K562 (cell line): ENCODE measurements at regions not wholly inside any gene's neighbourhood (a gene's known extent, or its start where the extent isn't known, plus 50 kb on each side); places are given as distances from the start of the nearest gene placed in this dataset.

Experiments
- ATAC-seq: fragments of 200-7000 bp; cut with Tn5 transposase; 3 replicates; pipeline ENCODE4 v1.9.1; 2020; ENCODE audit warnings: moderate library complexity
- BruUV-seq: library from RNA; stranded (reverse); fragments of 400-500 nt; replicated peaks from 2 replicates; lab custom pipeline; 2021; lab: Mats Ljungman, UMichigan
- CTCF ChIA-PET: fragments of 300-600 bp; formaldehyde crosslinking; extraction: SDS; loops from one replicate; lab custom pipeline; 2021; ENCODE audit warnings: low intra/inter-chr PET ratio; lab: Yijun Ruan, JAX
- POLR2A ChIA-PET: fragments of 300-600, 350-650 bp; sonication (Branson Sonifier 250); formaldehyde crosslinking; extraction: SDS; loops from one replicate; lab custom pipeline; 2021; ENCODE audit warnings: antibody characterized with exemption, inconsistent platforms; lab: Yijun Ruan, JAX
- DNase-seq, 4 experiments: peaks; one replicate each; pipeline versions ENCODE4 v3.0.0 to v3.0.0-alpha.2; 2011 to 2018; ENCODE audit warnings: low spot score in 3 of 4, mixed read lengths in 3 of 4; ENCODE audit errors: extremely low read depth in 1 of 4
- FAIRE-seq: peaks from 2 replicates; lab custom pipeline; 2011; peaks lifted over from hg19 to GRCh38; lab: Jason Lieb, UNC
- H2AFZ ChIP-seq: 2 replicates; pipeline ENCODE4 v1.6.0; 2011; ENCODE audit warnings: low read depth, low read length, control low read depth, inconsistent platforms
- H3K27ac ChIP-seq: fragments of 200-600 bp; 3 replicates; pipeline ENCODE4 v1.8.0; 2011; ENCODE audit warnings: low read depth, mild to moderate bottlenecking, control low read depth, inconsistent platforms, low read length, moderate library complexity, mixed read lengths; ENCODE audit errors: extremely low read depth
- H3K27me3 ChIP-seq, 2 experiments: fragments of 300-600 bp in 1 of 2; 2 replicates in 1 of 2; 3 replicates in 1 of 2; pipeline versions ENCODE4 v1.6.0 to v1.8.0; 2011; ENCODE audit warnings: inconsistent platforms in 2 of 2, low read length in 2 of 2, mild to moderate bottlenecking in 1 of 2, mixed read lengths in 1 of 2, moderate library complexity in 1 of 2; ENCODE audit not compliant: control insufficient read depth in 2 of 2, insufficient read depth in 2 of 2
- H3K36me3 ChIP-seq: fragments of 300-600 bp; 3 replicates; pipeline ENCODE4 v1.8.0; 2011; ENCODE audit warnings: mild to moderate bottlenecking, low read length, inconsistent platforms; ENCODE audit not compliant: control insufficient read depth, insufficient read depth
- H3K4me1 ChIP-seq, 2 experiments: fragments of 200-600 bp in 1 of 2; replicated peaks in 1 of 2; 2 replicates in 1 of 2; 3 replicates in 1 of 2; pipeline versions ENCODE4 v1.5.1 to v1.8.0; 2011; ENCODE audit warnings: inconsistent platforms in 2 of 2, low read length in 2 of 2, mild to moderate bottlenecking in 1 of 2, mixed read lengths in 1 of 2, moderate library complexity in 1 of 2; ENCODE audit not compliant: control insufficient read depth in 2 of 2, insufficient read depth in 2 of 2
- H3K4me2 ChIP-seq: 2 replicates; pipeline ENCODE4 v1.6.1; 2011; ENCODE audit warnings: low read length, control low read depth, inconsistent platforms, mixed read lengths; ENCODE audit not compliant: insufficient read depth
- H3K4me3 ChIP-seq: fragments of 200-600 bp; sonication (generic), shearing (Covaris generic); 2 replicates; pipeline ENCODE4 v1.5.1; 2016; ENCODE audit warnings: control low read depth, inconsistent platforms
- H3K79me2 ChIP-seq: fragments of 200-600 bp; 3 replicates; pipeline ENCODE4 v1.8.0; 2011; ENCODE audit warnings: low read length, inconsistent platforms; ENCODE audit not compliant: control insufficient read depth, insufficient read depth
- H3K9ac ChIP-seq, 2 experiments: 2 replicates each; pipeline versions ENCODE4 v1.6.0 to v1.6.1; 2011; ENCODE audit warnings: low read depth in 2 of 2, low read length in 2 of 2, control low read depth in 1 of 2, inconsistent platforms in 1 of 2, mild to moderate bottlenecking in 1 of 2, mixed read lengths in 1 of 2; ENCODE audit not compliant: insufficient read depth in 1 of 2
- H3K9me1 ChIP-seq: one replicate; pipeline ENCODE4 v1.6.0; 2011; ENCODE audit warnings: inconsistent platforms, mild to moderate bottlenecking, low read length, moderate library complexity; ENCODE audit not compliant: control insufficient read depth, insufficient read depth
- H3K9me3 ChIP-seq: replicated peaks from 2 replicates; pipeline ENCODE4 v1.5.1; 2011; ENCODE audit warnings: low read depth, low read length, inconsistent platforms; ENCODE audit not compliant: control insufficient read depth, insufficient read depth
- H4K20me1 ChIP-seq: replicated peaks from 2 replicates; pipeline ENCODE4 v1.6.1; 2011; ENCODE audit warnings: low read length, inconsistent platforms, mixed read lengths; ENCODE audit not compliant: control insufficient read depth, insufficient read depth
- ATF1 ChIP-seq, 2 experiments: fragments of 450-650 bp in 1 of 2; IDR thresholded peaks; 2 replicates each; pipeline ENCODE4 v1.6.1; 2016; ENCODE audit warnings: missing compliant biosample characterization in 1 of 2, missing genetic modification characterization in 1 of 2
- BHLHE40 ChIP-seq: IDR thresholded peaks from 2 replicates; pipeline ENCODE4 v1.6.1; 2011; ENCODE audit warnings: low read length, improper control_type of control experiment
- MTA3 ChIP-seq: fragments of 450-650 bp; formaldehyde crosslinking; IDR thresholded peaks from 2 replicates; pipeline ENCODE4 v1.6.1; 2017; ENCODE audit warnings: mild to moderate bottlenecking, borderline replicate concordance
- NBN ChIP-seq: fragments of 450-650 bp; IDR thresholded peaks from 2 replicates; pipeline ENCODE4 v1.6.1; 2016; ENCODE audit warnings: low read depth, mild to moderate bottlenecking
- NR2C2 ChIP-seq, 2 experiments: fragments of 200-800 bp in 1 of 2; sonication (Bioruptor generic) in 1 of 2; sonication (generic) in 1 of 2; formaldehyde crosslinking in 1 of 2; IDR thresholded peaks; 2 replicates each; pipeline versions ENCODE4 v1.6.1 to v1.8.0; 2016 to 2022; ENCODE audit warnings: mild to moderate bottlenecking in 1 of 2, missing compliant biosample characterization in 1 of 2, missing genetic modification characterization in 1 of 2, missing genetic modification reagents in 1 of 2
- ZNF124 ChIP-seq: sonication (generic); formaldehyde crosslinking; IDR thresholded peaks from 2 replicates; pipeline ENCODE4 v1.8.1; 2022; ENCODE audit warnings: missing genetic modification reagents
- WGBS: fragments of 100-300 bp; shearing (Covaris generic); methylation state at CpG from one replicate; pipeline ENCODE4 v1.1.6; 2016; ENCODE audit warnings: low coverage, mixed read lengths; ENCODE audit not compliant: insufficient coverage; ENCODE audit errors: missing lambda C conversion rate; 5-methylcytosine and 5-hydroxymethylcytosine counted together
- in situ Hi-C: fragments of 300-500 bp; cut with MboI; formaldehyde crosslinking; loops from 4 replicates; pipeline ENCODE4 v1.15.0; 2018; ENCODE audit warnings: inconsistent platforms, mixed read lengths
- intact Hi-C: fragments of 100-400 bp; cut with micrococcal nuclease; formaldehyde crosslinking; loops from 2 replicates; pipeline ENCODE4 v1.14.2; 2022
- TF ChIP-seq, protein P1 (sequence below): conservative IDR thresholded peaks from 2 replicates; pipeline ENCODE4 v1.6.1; 2011; ENCODE audit warnings: low read depth, mild to moderate bottlenecking, low read length; ENCODE audit not compliant: control insufficient read depth

DNA sequence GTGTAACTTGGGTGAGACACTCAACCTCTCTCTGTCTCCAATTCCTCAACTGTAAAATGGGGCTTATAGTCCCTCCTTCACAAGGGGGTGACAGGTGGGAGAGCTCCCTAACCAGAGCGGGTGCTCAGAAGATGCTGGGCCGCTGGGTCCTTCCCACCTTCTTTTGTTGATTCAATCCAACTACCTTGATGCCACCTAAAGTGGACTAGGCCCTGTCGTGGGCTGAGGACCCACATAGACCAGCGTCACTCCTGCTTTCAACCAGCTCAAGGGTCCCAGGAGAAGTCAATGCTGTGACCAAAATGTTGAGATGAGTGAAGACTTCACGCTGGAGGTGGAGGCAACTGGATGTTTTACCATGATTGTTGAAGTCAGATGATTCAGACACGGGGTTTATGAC, 72.7 kb upstream of the WNT11 start:
- no peak for DNase-seq
- Histone ChIP-seq H3K27me3 (peaks cover 50 to 92% of the 10 kb centered on the region in 2 experiments), H4K20me1 (peaks cover 13% of the 10 kb centered on the region; the same call in 1 of the 2 replicates), H2AFZ (no peak overlapping the region), H3K4me1 (peaks cover 0 to 21% of the 10 kb centered on the region in 2 experiments; a peak in 2 of 5 replicates), H3K9me3 (no peaks in the 10 kb centered on the region; the same call in 1 of the 2 replicates), H3K9me1 (no peaks in the 10 kb centered on the region), H3K27ac (no peak overlapping the region), H3K4me2 (no peak overlapping the region), H3K36me3 (no peaks in the 10 kb centered on the region), H3K79me2 (no peaks in the 10 kb centered on the region), H3K4me3 (no peak overlapping the region), H3K9ac (no peak overlapping the region; a peak in 1 of 4 replicates)
- CTCF ChIA-PET = no interaction called here
- intact Hi-C loops (no loop called here), in situ Hi-C loops (no loop called here)
- 5% methylated on average over 6 of the region's 6 CpGs for WGBS
- POLR2A ChIA-PET = no interaction called here
- TF ChIP-seq BHLHE40 (no peak), ATF1 (CRISPR knock-in tag; IDR thresholded peaks at IDR 0.05) (no peak), ATF1 (tag; IDR thresholded peaks at IDR 0.05) (no peak), ZNF124 (CRISPR knock-in tag) (no peak), NR2C2 (CRISPR knock-in tag; IDR thresholded peaks at IDR 0.05) (no peak), NR2C2 (tag; IDR thresholded peaks at IDR 0.05) (no peak), NBN (no peak), MTA3 (no peak)
- TF ChIP-seq, protein P1, sequence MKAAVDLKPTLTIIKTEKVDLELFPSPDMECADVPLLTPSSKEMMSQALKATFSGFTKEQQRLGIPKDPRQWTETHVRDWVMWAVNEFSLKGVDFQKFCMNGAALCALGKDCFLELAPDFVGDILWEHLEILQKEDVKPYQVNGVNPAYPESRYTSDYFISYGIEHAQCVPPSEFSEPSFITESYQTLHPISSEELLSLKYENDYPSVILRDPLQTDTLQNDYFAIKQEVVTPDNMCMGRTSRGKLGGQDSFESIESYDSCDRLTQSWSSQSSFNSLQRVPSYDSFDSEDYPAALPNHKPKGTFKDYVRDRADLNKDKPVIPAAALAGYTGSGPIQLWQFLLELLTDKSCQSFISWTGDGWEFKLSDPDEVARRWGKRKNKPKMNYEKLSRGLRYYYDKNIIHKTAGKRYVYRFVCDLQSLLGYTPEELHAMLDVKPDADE = no peak
- ATAC-seq = no peak
- FAIRE-seq = no peak
- no TSS peak for BruUV-seq
